ENCODE measurements at regions not wholly inside any gene's neighbourhood (a gene's known extent, or its start where the extent isn't known, plus 50 kb on each side); places are given as distances from the start of the nearest gene placed in this dataset.
"Not testable (repeated sequence)": the region's sequence is repeated elsewhere in the genome, so short reads cannot be mapped to it uniquely, and the experiment has no call there.

- no peak for TF ChIP-seq CTCF (conservative IDR thresholded peaks at IDR 0.05; ENCODE audit: low read length)
- DNase-seq (ENCODE audit: low read depth), result no peak
- H3K4me3 ChIP-seq (ENCODE audit: low read length), result no peak overlapping the region
These were observed 381.9 kb downstream of the ZWINT start for GRCh38 chr10:55979203-55979602.

DNA sequence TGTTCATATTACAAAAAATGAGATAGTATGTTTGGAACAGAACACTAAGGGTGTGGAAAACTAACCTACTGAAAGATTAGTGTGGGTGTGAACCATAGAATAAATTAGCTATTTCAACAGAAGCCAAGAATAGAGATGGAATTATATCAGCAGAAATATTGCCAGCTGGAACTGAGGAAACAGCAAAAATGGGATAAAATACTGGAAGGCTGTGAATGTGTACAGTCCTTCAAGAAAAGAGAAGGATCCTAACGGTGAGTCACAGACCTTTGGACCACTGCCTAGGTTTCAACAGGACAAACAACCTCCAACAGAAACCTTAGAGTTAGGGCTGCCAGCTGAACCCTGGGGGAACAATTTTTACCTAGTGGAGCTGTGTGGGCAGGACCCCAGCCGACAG is 395.0 kb downstream of the ZWINT start:
- no peak overlapping the region for H3K4me3 ChIP-seq (ENCODE audit: low read length)
- no peak for TF ChIP-seq CTCF (conservative IDR thresholded peaks at IDR 0.05; ENCODE audit: low read length)
- no peak for DNase-seq (ENCODE audit: low read depth)

DNA sequence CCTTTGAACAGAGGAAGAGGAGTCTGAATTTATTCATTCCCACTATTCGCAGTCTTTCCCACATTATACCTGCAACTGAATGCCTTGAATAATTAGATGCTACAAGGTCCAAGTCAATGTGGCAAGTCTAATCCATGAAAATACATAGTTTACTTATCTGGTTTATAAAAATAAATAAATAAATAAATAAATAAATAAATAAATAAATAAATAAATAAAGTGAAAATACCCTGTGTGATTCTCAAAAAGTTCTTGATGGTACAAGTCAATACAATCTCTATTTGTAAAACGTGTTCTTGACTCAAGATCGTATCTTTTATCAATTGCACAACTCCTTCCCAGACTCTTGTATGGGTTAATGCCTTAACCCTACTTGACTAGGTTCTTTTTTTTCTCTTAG is 417.7 kb downstream of the ZWINT start:
- TF ChIP-seq CTCF (conservative IDR thresholded peaks at IDR 0.05; ENCODE audit: low read length), result no peak
- no peak overlapping the region for H3K4me3 ChIP-seq (ENCODE audit: low read length)
- no peak for DNase-seq (ENCODE audit: low read depth)

DNA sequence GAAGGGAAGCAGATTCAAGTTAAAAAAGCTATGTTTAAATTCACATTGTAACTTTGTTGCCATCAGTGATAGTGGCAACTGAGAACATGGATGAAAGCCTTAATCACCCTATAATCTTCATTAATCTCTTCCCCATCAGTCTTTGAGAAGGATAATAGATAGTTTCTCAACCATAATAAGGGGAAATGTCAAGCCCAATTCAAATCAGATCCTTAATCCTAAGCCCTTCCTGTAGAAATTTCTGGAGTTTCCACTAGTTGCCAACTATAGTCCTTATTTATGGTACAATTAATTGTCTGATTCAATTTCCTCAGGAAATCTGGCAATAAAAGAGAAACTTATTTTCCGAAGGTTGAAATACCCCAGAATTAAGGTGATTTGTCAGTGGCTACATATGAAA is 431.8 kb downstream of the ZWINT start:
- H3K4me3 ChIP-seq (ENCODE audit: low read length), result no peak overlapping the region
- TF ChIP-seq CTCF (conservative IDR thresholded peaks at IDR 0.05; ENCODE audit: low read length), result no peak
- no peak for DNase-seq (ENCODE audit: low read depth)

GRCh38 chr10:55899472-55900147 is 461.4 kb downstream of the ZWINT start:
- not testable (repeated sequence) for DNase-seq (ENCODE audit: low read depth); H3K4me3 ChIP-seq (ENCODE audit: low read length)

- TF ChIP-seq CTCF (conservative IDR thresholded peaks at IDR 0.05; ENCODE audit: low read length), result no peak
- no peak overlapping the region for H3K4me3 ChIP-seq (ENCODE audit: low read length)
- no peak for DNase-seq (ENCODE audit: low read depth)
These were observed 463.6 kb downstream of the ZWINT start for GRCh38 chr10:55897490-55897921.

- H3K4me3 ChIP-seq (ENCODE audit: low read length), result no peak overlapping the region
- no peak for TF ChIP-seq CTCF (conservative IDR thresholded peaks at IDR 0.05; ENCODE audit: low read length)
- no peak for DNase-seq (ENCODE audit: low read depth)
These were observed 468.8 kb downstream of the ZWINT start for GRCh38 chr10:55892276-55892675.

DNA sequence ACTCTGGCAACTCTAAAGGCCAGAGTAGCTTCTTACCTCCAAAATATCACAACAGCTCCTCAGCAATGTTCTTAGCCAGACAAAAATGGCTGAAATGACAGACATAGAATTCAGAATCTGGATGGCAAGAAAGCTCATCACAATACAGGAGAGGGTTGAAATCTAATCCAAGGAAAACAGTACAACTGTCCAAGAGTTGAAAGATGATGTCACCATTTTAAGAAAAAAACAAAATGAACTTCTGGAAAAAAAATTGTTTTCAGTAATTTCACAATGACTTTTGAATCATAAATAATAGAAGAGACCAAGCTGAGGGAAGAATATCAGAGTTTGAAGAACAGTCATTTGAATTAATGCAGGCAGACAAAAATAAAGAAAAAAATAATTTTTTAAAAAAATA is 479.5 kb downstream of the ZWINT start:
- no peak for DNase-seq (ENCODE audit: low read depth)
- no peak overlapping the region for H3K4me3 ChIP-seq (ENCODE audit: low read length)
- no peak for TF ChIP-seq CTCF (conservative IDR thresholded peaks at IDR 0.05; ENCODE audit: low read length)

All from AG10803 (cell line).